GM18909 (cell line): ENCODE measurements at regions not wholly inside any gene's neighbourhood (a gene's known extent, or its start where the extent isn't known, plus 50 kb on each side); places are given as distances from the start of the nearest gene placed in this dataset.

Experiments
- ATAC-seq: cut with Tn5 transposase; IDR thresholded peaks from one replicate; pipeline ENCODE4 v1.9.1; 2021; ENCODE audit warnings: mild to moderate bottlenecking; ENCODE audit not compliant: unreplicated experiment, poor library complexity

GRCh38 chr6:19972221-19972620, 135.1 kb downstream of the ID4 start:
- ATAC-seq, result no peak

GRCh38 chr6:19976411-19977129, 139.4 kb downstream of the ID4 start:
- ATAC-seq, result no peak

- no peak for ATAC-seq
Measured at GRCh38 chr6:19979059-19979458, 141.9 kb downstream of the ID4 start.

GRCh38 chr6:19979986-19980385, 142.8 kb downstream of the ID4 start:
- no peak for ATAC-seq

- ATAC-seq, result no peak
Measured at GRCh38 chr6:19983374-19983773, 146.2 kb downstream of the ID4 start.

GRCh38 chr6:19986691-19987438, 149.7 kb downstream of the ID4 start:
- ATAC-seq, result no peak

GRCh38 chr6:19988555-19988954, 151.4 kb downstream of the ID4 start:
- ATAC-seq, result no peak

GRCh38 chr6:19991176-19991575, 154.0 kb downstream of the ID4 start:
- ATAC-seq, result no peak

- ATAC-seq, result no peak
Measured at GRCh38 chr6:19994909-19995308, 157.7 kb downstream of the ID4 start.

- no peak for ATAC-seq
Measured at GRCh38 chr6:19995575-19996257, 158.5 kb downstream of the ID4 start.

GRCh38 chr6:19997104-19997503, 159.9 kb downstream of the ID4 start:
- no peak for ATAC-seq

- no peak for ATAC-seq
Measured at GRCh38 chr6:19998541-19998940, 161.4 kb downstream of the ID4 start.

GRCh38 chr6:19999319-20000191, 162.4 kb downstream of the ID4 start:
- peak; percentile 88 for ATAC-seq

- no peak for ATAC-seq
Measured at GRCh38 chr6:20001286-20001685, 164.1 kb downstream of the ID4 start.

- no peak for ATAC-seq
Measured at GRCh38 chr6:20006037-20006436, 168.9 kb downstream of the ID4 start.

GRCh38 chr6:20008131-20008530, 171.0 kb downstream of the ID4 start:
- no peak for ATAC-seq

GRCh38 chr6:20013066-20013861, 176.1 kb downstream of the ID4 start:
- no peak for ATAC-seq

- no peak for ATAC-seq
Measured at GRCh38 chr6:20014508-20014907, 177.3 kb downstream of the ID4 start.

- no peak for ATAC-seq
Measured at GRCh38 chr6:20020526-20020925, 183.4 kb downstream of the ID4 start.

- ATAC-seq, result no peak
Measured at GRCh38 chr6:20021795-20022194, 184.6 kb downstream of the ID4 start.
